Body of pancreas (tissue), 4 donors: ENCODE measurements at regions not wholly inside any gene's neighbourhood (a gene's known extent, or its start where the extent isn't known, plus 50 kb on each side); places are given as distances from the start of the nearest gene placed in this dataset.
A peak's percentile ranks its signal among the peaks of the same experiment; 100 is the strongest.
"Not testable (repeated sequence)": the region's sequence is repeated elsewhere in the genome, so short reads cannot be mapped to it uniquely, and the experiment has no call there.

Experiments used
- ATAC-seq: fragments of 150-250 bp; one replicate; pipeline ENCODE4 v1.9.1; 2016
- DNase-seq, 4 donors: peaks; one replicate each; pipeline ENCODE4 v3.0.0-alpha.2; 2019
- H3K27ac ChIP-seq, 4 donors: fragments of 200-600 bp; sonication (generic); 1 replicate in 3 of 4; 2 replicates in 1 of 4; pipeline versions ENCODE4 v1.5.1 to v1.6.1; 2016 to 2019; ENCODE audit warnings: mild to moderate bottlenecking in 1 of 4, mixed read lengths in 1 of 4, moderate library complexity in 1 of 4
- H3K27me3 ChIP-seq, 2 donors: fragments of 200-600 bp; sonication (generic); one replicate each; pipeline ENCODE4 v1.6.0; 2016; ENCODE audit warnings: mild to moderate bottlenecking in 1 of 2
- H3K36me3 ChIP-seq, 2 donors: fragments of 200-600 bp; sonication (generic); replicated peaks in 1 of 2; 2 replicates each; pipeline ENCODE4 v1.5.1; 2016; ENCODE audit warnings: low read depth in 2 of 2; ENCODE audit not compliant: insufficient read depth in 1 of 2
- H3K4me1 ChIP-seq: fragments of 200-600 bp; sonication (generic); one replicate; pipeline ENCODE4 v1.6.0; 2016
- H3K4me3 ChIP-seq, 2 donors: fragments of 200-600 bp; sonication (generic); 1 replicate in 1 of 2; 2 replicates in 1 of 2; pipeline ENCODE4 v1.5.1; 2016 to 2019
- H3K9me3 ChIP-seq, 3 donors: fragments of 200-600 bp; sonication (generic); 1 replicate in 2 of 3; 2 replicates in 1 of 3; pipeline ENCODE4 v1.5.1; 2016
- POLR2A ChIP-seq, 3 donors: fragments of 450-650 bp; IDR thresholded peaks; one replicate each; pipeline ENCODE4 v1.6.1; 2016; ENCODE audit warnings: antibody characterized with exemption in 3 of 3, mild to moderate bottlenecking in 2 of 3
- WGBS, 2 donors: methylation state at CpG; one replicate each; pipeline ENCODE4 v1.1.5; 2017; 5-methylcytosine and 5-hydroxymethylcytosine counted together
- intact Hi-C: fragments of 100-400 bp; cut with DNase I; formaldehyde crosslinking; loops from one replicate; pipeline ENCODE4 v1.15.1; 2023
- TF ChIP-seq, protein P1 (sequence below), 7 experiments: fragments of 450-650 bp in 4 of 7; fragments of 200-600 bp in 3 of 7; sonication (generic) in 3 of 7; IDR thresholded peaks; one replicate each; pipeline ENCODE4 v1.5.1; 2016 to 2019; ENCODE audit warnings: antibody characterized with exemption in 7 of 7

DNA sequence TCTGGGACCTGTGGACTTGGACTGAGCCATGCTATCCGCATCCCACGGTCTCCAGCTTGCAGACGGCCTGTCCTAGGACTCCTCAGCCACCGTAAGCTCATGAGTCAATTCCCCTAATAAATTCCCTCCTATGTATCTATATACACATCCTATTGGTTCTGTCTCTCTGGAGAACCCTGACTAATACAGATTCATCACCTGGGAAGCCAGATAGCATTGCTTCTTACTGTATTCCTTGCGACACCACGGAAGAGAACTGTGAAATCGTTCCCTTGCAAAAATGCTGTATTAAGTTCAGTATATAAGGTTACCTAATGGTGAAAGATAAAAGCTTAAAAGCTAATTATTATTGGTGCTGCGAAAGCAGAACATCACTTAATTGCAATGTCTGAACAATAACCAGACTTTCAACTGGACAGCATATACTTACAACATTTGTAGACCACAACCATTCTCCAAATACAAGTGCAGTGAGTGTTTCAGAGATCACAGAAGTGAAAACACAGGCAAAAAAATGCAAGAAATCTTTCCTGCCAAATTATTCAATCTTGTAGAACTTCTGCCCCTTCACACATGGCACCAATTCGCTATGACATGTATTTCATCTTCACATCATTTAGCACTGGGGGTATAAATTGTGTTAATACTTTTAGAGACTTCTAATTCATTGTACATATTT is 352.9 kb downstream of the TXNL1 start:
- TF ChIP-seq, protein P1, sequence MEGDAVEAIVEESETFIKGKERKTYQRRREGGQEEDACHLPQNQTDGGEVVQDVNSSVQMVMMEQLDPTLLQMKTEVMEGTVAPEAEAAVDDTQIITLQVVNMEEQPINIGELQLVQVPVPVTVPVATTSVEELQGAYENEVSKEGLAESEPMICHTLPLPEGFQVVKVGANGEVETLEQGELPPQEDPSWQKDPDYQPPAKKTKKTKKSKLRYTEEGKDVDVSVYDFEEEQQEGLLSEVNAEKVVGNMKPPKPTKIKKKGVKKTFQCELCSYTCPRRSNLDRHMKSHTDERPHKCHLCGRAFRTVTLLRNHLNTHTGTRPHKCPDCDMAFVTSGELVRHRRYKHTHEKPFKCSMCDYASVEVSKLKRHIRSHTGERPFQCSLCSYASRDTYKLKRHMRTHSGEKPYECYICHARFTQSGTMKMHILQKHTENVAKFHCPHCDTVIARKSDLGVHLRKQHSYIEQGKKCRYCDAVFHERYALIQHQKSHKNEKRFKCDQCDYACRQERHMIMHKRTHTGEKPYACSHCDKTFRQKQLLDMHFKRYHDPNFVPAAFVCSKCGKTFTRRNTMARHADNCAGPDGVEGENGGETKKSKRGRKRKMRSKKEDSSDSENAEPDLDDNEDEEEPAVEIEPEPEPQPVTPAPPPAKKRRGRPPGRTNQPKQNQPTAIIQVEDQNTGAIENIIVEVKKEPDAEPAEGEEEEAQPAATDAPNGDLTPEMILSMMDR (IDR thresholded peaks at IDR 0.05) = no peak
- TF ChIP-seq POLR2A (IDR thresholded peaks at IDR 0.05) = no peak
- 92 to 98% methylated on average over 9 of the region's 9 CpGs for WGBS, 2 donors
- no peak overlapping the region for H3K4me3 ChIP-seq
- H3K27me3 ChIP-seq = no peaks in the 10 kb centered on the region
- H3K4me1 ChIP-seq = peaks cover 25% of the 10 kb centered on the region
- H3K9me3 ChIP-seq = no peaks in the 10 kb centered on the region
- DNase-seq (no peak), ATAC-seq (no peak)
- no peak overlapping the region for H3K27ac ChIP-seq
- intact Hi-C loops = no loop called here
- no peaks in the 10 kb centered on the region for H3K36me3 ChIP-seq

DNA sequence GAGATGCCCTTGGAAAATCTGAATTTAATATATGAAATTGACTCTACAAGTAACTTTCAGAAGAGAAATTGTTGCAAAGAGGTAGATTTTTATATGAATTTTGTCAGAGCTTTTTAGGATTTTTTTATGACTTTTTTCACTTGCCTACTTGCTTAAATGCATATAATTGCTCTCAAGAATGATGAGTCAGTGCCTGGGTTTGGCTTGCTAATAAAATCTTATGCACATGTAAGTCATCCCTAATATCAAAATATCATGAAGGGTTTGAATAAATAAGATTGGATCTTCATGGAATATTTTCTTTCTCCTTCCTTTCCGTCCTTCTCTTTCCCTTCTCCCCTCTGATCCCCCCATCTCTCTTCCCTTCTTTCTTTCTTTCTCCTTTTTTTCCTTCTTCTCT is 354.1 kb downstream of the TXNL1 start:
- intact Hi-C loops = no loop called here
- peak overlapping the region in 1 of 4 donors; percentile 96 for H3K27ac ChIP-seq
- no peak for ATAC-seq
- H3K9me3 ChIP-seq = no peaks in the 10 kb centered on the region
- H3K36me3 ChIP-seq = no peaks in the 10 kb centered on the region
- no peaks in the 10 kb centered on the region for H3K27me3 ChIP-seq
- peaks cover 25% of the 10 kb centered on the region for H3K4me1 ChIP-seq
- no peak for DNase-seq
- H3K4me3 ChIP-seq = no peak overlapping the region
- TF ChIP-seq, protein P1 (IDR thresholded peaks at IDR 0.05) = no peak
- TF ChIP-seq POLR2A (IDR thresholded peaks at IDR 0.05) = no peak
- 71 to 93% methylated on average over 1 of the region's 1 CpG for WGBS, 2 donors

DNA sequence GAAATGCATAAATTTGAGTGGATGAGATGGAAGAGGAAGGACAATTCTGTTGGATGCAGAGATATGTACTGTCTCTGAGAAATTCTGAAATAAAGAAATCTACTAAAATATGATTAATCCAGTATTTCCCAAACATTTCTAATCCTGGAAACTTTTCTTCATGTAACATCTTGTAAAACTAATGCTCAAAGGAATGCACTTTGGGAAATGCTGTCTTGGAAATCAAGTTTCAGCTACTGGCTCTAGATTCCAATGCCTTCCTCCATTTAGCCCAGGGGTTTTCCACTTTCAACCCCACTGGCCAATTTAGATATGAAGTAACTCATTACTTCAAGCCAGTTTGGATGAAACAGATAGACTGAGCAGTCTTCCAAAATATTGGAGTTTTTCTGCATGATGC is 355.1 kb downstream of the TXNL1 start:
- Histone ChIP-seq H3K36me3 (no peaks in the 10 kb centered on the region), H3K4me3 (no peak overlapping the region), H3K27me3 (no peaks in the 10 kb centered on the region), H3K9me3 (no peaks in the 10 kb centered on the region), H3K4me1 (peaks cover 25% of the 10 kb centered on the region), H3K27ac (peak overlapping the region; percentile 80 to 96 (median 94))
- ATAC-seq = no peak
- no peak for TF ChIP-seq POLR2A (IDR thresholded peaks at IDR 0.05)
- TF ChIP-seq, protein P1 (IDR thresholded peaks at IDR 0.05) = no peak
- intact Hi-C loops = no loop called here
- no peak for DNase-seq

DNA sequence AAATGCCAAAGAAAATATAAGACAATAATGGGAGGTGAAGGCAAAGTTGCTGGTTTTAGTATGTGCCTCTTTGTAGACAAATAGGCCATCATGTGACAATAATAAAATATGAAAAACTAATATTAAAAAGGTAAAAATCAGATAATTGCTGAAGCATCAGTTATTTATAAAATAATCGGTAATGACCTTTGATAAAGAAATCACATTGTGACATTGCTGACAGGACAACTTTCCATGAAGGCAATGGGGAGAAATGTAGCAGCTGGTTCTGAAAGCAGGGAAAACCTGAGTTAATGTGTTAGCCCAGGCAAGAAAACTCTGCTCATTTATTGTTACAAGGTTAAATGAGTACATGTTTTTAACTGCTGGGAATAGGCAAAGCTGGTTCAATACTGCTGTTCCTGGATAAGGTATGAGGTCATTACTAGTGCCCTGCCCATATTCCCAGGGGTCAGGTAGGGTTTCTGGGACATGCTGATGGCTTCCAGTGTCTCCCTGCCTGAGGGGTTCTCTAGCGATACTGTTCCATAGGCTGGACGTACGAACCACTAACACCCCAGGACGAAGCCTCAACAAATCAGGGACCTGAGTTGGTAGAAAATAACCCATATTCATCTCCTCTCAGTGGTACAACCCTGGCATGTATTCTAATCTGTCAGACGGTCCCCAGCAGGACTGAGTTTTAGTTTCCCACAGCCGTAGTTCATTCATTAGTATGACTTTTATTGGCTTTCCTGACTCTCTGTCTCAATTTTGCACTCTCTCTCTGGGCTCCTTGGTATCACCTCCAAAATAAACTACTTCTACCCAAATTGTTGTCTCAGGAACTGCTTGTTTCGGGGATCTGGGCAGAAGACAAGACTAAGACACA is 355.9 kb downstream of the TXNL1 start:
- Histone ChIP-seq H3K9me3 (no peaks in the 10 kb centered on the region), H3K27me3 (no peaks in the 10 kb centered on the region), H3K4me3 (no peak overlapping the region), H3K36me3 (no peaks in the 10 kb centered on the region), H3K4me1 (peaks cover 25% of the 10 kb centered on the region), H3K27ac (peak overlapping the region; percentile 80 to 96 (median 94))
- intact Hi-C loops = no loop called here
- peak; percentile 70 to 86 (median 74) for DNase-seq
- ATAC-seq = peak; percentile 98
- TF ChIP-seq, protein P1 (IDR thresholded peaks at IDR 0.05) = no peak
- TF ChIP-seq POLR2A (IDR thresholded peaks at IDR 0.05) = peak in 2 of 3 donors; percentile 45 to 51
- WGBS, 2 donors = 33 to 44% methylated on average over 7 to 8 of the region's 8 CpGs

DNA sequence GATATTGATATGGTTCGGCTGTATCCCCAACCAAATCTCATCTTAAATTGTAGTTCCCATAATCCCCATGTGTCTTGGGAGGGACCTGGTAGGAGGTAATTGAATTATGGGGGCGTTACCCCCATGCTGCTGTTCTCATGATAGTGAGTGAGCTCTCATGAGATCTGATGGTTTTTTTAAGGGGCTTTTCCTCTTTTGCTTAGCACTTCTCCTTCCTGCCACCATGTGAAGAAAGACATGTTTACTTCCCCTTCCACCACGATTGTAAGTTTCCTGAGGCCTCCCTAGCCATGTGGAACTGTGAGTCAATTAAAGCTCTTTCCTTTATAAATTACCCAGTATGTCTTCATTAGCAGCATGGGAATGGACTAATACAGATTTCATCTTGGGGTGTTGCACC is 358.6 kb downstream of the TXNL1 start:
- H3K36me3 ChIP-seq, intact Hi-C loops, ATAC-seq, H3K4me3 ChIP-seq, H3K27me3 ChIP-seq, DNase-seq, H3K27ac ChIP-seq, H3K9me3 ChIP-seq: not testable (repeated sequence)
- WGBS, 2 donors = 66 to 86% methylated on average over 3 of the region's 3 CpGs
- H3K4me1 ChIP-seq = peaks cover 25% of the 10 kb centered on the region
